OCI-LY1 (cell line): ENCODE measurements at regions not wholly inside any gene's neighbourhood (a gene's known extent, or its start where the extent isn't known, plus 50 kb on each side); places are given as distances from the start of the nearest gene placed in this dataset.

Source experiments
- H2AFZ ChIP-seq: fragments of 200-600 bp; sonication (generic), shearing (Covaris generic); 2 replicates; pipeline ENCODE4 v1.6.0; 2014; ENCODE audit warnings: antibody characterized with exemption, mild to moderate bottlenecking, low read length
- H3F3A ChIP-seq: fragments of 200-600 bp; sonication (generic), shearing (Covaris generic); 2 replicates; pipeline ENCODE4 v1.6.0; 2014; ENCODE audit warnings: mild to moderate bottlenecking, antibody characterized with exemption, low read length, moderate library complexity; ENCODE audit not compliant: insufficient read depth
- H3K27ac ChIP-seq: fragments of 200-600 bp; sonication (generic); 2 replicates; pipeline ENCODE4 v1.5.1; 2014; ENCODE audit warnings: low read length, mixed run types, mild to moderate bottlenecking, low read depth; ENCODE audit not compliant: poor library complexity, severe bottlenecking
- H3K27me3 ChIP-seq: fragments of 200-600 bp; sonication (generic); 2 replicates; pipeline ENCODE4 v1.6.0; 2014; ENCODE audit warnings: antibody characterized with exemption, mild to moderate bottlenecking, low read length, moderate library complexity; ENCODE audit not compliant: insufficient read depth
- H3K36me3 ChIP-seq: fragments of 200-600 bp; sonication (generic); 2 replicates; pipeline ENCODE4 v1.6.1; 2014; ENCODE audit warnings: mild to moderate bottlenecking, antibody characterized with exemption, low read length, moderate library complexity, mixed read lengths; ENCODE audit not compliant: insufficient read depth
- H3K4me1 ChIP-seq: fragments of 200-600 bp; sonication (generic); 2 replicates; pipeline ENCODE4 v1.5.1; 2014; ENCODE audit warnings: mild to moderate bottlenecking, low read length, moderate library complexity; ENCODE audit not compliant: insufficient read depth, severe bottlenecking
- H3K4me2 ChIP-seq: fragments of 200-600 bp; sonication (generic), shearing (Covaris generic); 2 replicates; pipeline ENCODE4 v1.6.1; 2014; ENCODE audit warnings: low read length
- H3K4me3 ChIP-seq: fragments of 200-600 bp; sonication (generic); 2 replicates; pipeline ENCODE4 v1.5.1; 2014; ENCODE audit warnings: low read length, low read depth, mild to moderate bottlenecking, mixed read lengths; ENCODE audit not compliant: poor library complexity, severe bottlenecking
- H3K79me2 ChIP-seq: fragments of 200-600 bp; shearing (Covaris generic); 2 replicates; pipeline ENCODE4 v1.6.1; 2016; ENCODE audit warnings: mixed run types, low read length, mixed read lengths; ENCODE audit not compliant: insufficient read depth
- H3K9ac ChIP-seq: fragments of 200-600 bp; sonication (generic), shearing (Covaris generic); 2 replicates; pipeline ENCODE4 v1.6.1; 2014; ENCODE audit warnings: mild to moderate bottlenecking, low read length, mixed read lengths
- H3K9me2 ChIP-seq: fragments of 200-600 bp; sonication (generic), shearing (Covaris generic); 2 replicates; pipeline ENCODE4 v1.6.1; 2014; ENCODE audit warnings: low read depth, mild to moderate bottlenecking, low read length, mixed read lengths
- H3K9me3 ChIP-seq: fragments of 200-600 bp; shearing (Covaris generic); 2 replicates; pipeline ENCODE4 v1.6.1; 2014; ENCODE audit warnings: low read length, mixed read lengths
- H4K20me1 ChIP-seq: fragments of 200-600 bp; sonication (generic), shearing (Covaris generic); 2 replicates; pipeline ENCODE4 v1.6.0; 2016; ENCODE audit warnings: mild to moderate bottlenecking, low read length; ENCODE audit not compliant: insufficient read depth
- EZH2 ChIP-seq: fragments of 200-600 bp; sonication (generic), shearing (Covaris generic); IDR thresholded peaks from 2 replicates; pipeline ENCODE4 v1.8.0; 2017; ENCODE audit warnings: borderline replicate concordance, mixed run types, mild to moderate bottlenecking, antibody characterized with exemption, low read length, moderate library complexity, mixed read lengths
- TF ChIP-seq, protein P1 (sequence below): fragments of 200-600 bp; sonication (generic), shearing (Covaris generic); IDR thresholded peaks from 2 replicates; pipeline ENCODE4 v1.5.1; 2017; ENCODE audit warnings: mild to moderate bottlenecking, antibody characterized with exemption, low read length, moderate library complexity, mixed read lengths

DNA sequence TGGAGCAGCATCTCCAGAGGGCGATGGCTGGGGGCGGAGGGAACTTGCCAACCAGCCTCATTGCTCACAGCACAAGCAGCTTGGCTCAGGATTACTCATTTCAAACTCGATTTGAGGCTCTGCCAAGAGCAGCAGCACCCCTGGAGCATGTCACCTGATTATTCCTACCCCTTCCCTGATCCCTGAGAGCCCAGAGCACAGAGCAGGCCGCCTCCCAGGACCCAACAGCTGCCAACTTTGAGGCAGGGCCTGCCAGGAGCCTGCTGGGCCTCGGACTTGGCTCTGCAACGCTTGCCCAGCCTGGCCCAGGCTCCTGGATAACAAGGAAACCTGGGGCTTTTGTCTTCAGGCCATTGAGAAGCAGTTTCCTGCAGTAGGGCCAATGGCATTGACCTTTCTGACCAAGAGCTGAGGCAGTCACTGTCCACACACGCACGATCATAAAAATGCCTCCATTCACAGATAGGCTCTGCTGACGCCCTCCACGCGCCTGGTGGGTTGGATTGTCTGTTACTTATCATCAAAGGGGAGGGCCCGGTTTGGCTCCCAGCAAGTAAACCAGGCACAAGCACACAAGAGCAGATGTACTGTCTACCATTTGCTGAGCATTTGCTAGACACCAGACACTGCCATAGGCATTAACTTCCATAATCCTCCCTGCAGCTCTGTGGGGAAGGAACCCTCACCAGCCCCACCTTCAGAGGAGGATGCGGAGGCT is 406.6 kb upstream of the EEF2KMT start:
- Histone ChIP-seq H2AFZ (no peak overlapping the region), H3K4me1 (no peaks in the 10 kb centered on the region), H3K9me3 (no peaks in the 10 kb centered on the region)

DNA sequence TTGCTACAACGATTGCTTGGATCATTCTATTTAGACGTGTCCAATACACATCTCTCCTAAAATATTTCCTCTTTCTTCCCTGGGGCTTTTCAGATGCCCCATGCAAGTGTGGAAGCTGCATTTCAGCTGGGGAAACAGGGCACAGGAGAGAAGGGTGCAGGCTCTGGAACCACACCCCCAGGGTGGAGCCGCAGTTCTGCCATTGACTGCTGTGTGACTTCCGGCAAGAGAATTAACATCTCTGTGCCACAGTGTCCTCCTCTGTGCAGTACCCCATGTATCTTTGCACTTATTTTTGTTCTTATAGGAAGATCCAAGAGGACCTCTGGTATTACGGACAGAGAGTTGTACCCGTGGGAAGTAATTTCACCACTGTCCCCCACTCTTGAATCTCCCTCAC is 405.3 kb upstream of the EEF2KMT start:
- Histone ChIP-seq H3K36me3 (no peaks in the 10 kb centered on the region), H3K27me3 (no peaks in the 10 kb centered on the region)

More for the DNA sequence above, 406.6 kb upstream of the EEF2KMT start:
- Histone ChIP-seq H3K27me3 (no peaks in the 10 kb centered on the region), H3K79me2 (no peaks in the 10 kb centered on the region), H3K9me2 (no peaks in the 10 kb centered on the region), H3K4me2 (no peak overlapping the region), H3F3A (no peaks in the 10 kb centered on the region), H3K36me3 (no peaks in the 10 kb centered on the region), H4K20me1 (no peaks in the 10 kb centered on the region), H3K4me3 (no peak overlapping the region), H3K27ac (no peak overlapping the region), H3K9ac (no peak overlapping the region)
- TF ChIP-seq, protein P1, sequence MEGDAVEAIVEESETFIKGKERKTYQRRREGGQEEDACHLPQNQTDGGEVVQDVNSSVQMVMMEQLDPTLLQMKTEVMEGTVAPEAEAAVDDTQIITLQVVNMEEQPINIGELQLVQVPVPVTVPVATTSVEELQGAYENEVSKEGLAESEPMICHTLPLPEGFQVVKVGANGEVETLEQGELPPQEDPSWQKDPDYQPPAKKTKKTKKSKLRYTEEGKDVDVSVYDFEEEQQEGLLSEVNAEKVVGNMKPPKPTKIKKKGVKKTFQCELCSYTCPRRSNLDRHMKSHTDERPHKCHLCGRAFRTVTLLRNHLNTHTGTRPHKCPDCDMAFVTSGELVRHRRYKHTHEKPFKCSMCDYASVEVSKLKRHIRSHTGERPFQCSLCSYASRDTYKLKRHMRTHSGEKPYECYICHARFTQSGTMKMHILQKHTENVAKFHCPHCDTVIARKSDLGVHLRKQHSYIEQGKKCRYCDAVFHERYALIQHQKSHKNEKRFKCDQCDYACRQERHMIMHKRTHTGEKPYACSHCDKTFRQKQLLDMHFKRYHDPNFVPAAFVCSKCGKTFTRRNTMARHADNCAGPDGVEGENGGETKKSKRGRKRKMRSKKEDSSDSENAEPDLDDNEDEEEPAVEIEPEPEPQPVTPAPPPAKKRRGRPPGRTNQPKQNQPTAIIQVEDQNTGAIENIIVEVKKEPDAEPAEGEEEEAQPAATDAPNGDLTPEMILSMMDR: no peak
- TF ChIP-seq EZH2: no peak

DNA sequence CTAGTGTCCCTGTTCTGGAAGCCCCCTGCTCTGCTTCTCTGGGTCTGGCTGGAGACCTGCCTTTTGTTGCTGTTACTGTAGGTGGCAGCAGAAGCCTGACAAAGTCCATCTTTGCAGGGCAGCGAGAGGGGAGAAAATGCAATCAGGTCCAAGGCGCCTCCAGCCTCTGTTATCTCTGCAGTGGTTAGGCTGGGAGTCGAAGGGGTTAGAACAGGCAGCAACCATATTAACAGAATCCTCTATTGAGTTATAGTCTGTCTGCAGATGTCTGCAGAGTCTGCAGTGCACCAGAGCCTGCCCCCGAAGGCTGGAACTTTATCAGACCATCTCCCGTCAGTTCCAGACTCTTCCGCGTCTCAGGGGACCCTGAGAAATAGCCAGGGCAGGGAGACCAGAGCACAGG is 404.9 kb upstream of the EEF2KMT start:
- no peaks in the 10 kb centered on the region for H4K20me1 ChIP-seq
- no peak overlapping the region for H3K9ac ChIP-seq
- H3K27me3 ChIP-seq: no peaks in the 10 kb centered on the region
- H3K79me2 ChIP-seq: no peaks in the 10 kb centered on the region
- no peak overlapping the region for H3K4me2 ChIP-seq
- no peaks in the 10 kb centered on the region for H3F3A ChIP-seq
- H3K36me3 ChIP-seq: no peaks in the 10 kb centered on the region
- H3K4me3 ChIP-seq: no peak overlapping the region
- H3K9me3 ChIP-seq: no peaks in the 10 kb centered on the region
- H3K4me1 ChIP-seq: no peaks in the 10 kb centered on the region
- no peaks in the 10 kb centered on the region for H3K9me2 ChIP-seq
- no peak overlapping the region for H3K27ac ChIP-seq
- TF ChIP-seq, protein P1: peak; percentile 52
- no peak for TF ChIP-seq EZH2
- no peak overlapping the region for H2AFZ ChIP-seq

More for the DNA sequence above, 405.3 kb upstream of the EEF2KMT start:
- Histone ChIP-seq H3K9me2 (no peaks in the 10 kb centered on the region), H3K4me3 (no peak overlapping the region), H3F3A (no peaks in the 10 kb centered on the region), H2AFZ (no peak overlapping the region), H3K27ac (no peak overlapping the region), H3K9ac (no peak overlapping the region), H3K4me1 (no peaks in the 10 kb centered on the region), H3K9me3 (no peaks in the 10 kb centered on the region), H3K4me2 (no peak overlapping the region), H4K20me1 (no peaks in the 10 kb centered on the region), H3K79me2 (no peaks in the 10 kb centered on the region)
- TF ChIP-seq EZH2: no peak
- TF ChIP-seq, protein P1: no peak
